K562 (cell line): ENCODE measurements at regions not wholly inside any gene's neighbourhood (a gene's known extent, or its start where the extent isn't known, plus 50 kb on each side); places are given as distances from the start of the nearest gene placed in this dataset.

Source experiments
- CBFA2T2 ChIP-seq: fragments of 450-650 bp; conservative IDR thresholded peaks from 2 replicates; pipeline ENCODE4 v1.6.1; 2017; ENCODE audit warnings: mild to moderate bottlenecking
- COPS2 ChIP-seq: fragments of 450-650 bp; conservative IDR thresholded peaks from 2 replicates; pipeline ENCODE4 v1.6.1; 2016; ENCODE audit warnings: mild to moderate bottlenecking, moderate library complexity
- CREM ChIP-seq: IDR thresholded peaks from 2 replicates; pipeline ENCODE4 v1.6.1; 2014; ENCODE audit warnings: antibody characterized with exemption, low read depth
- CTBP1 ChIP-seq: fragments of 450-650 bp; IDR thresholded peaks from 2 replicates; pipeline ENCODE4 v1.6.1; 2016; ENCODE audit warnings: borderline replicate concordance
- FUS ChIP-seq: fragments of 200-400 bp; formaldehyde crosslinking; optimal IDR thresholded peaks from 2 replicates; pipeline ENCODE3; 2017; ENCODE audit warnings: low read depth, low read length
- KDM4B ChIP-seq, 2 experiments: fragments of 450-650 bp in 1 of 2; sonication (generic) in 1 of 2; IDR thresholded peaks; 2 replicates each; pipeline ENCODE4 v1.6.1; 2016 to 2017; ENCODE audit warnings: borderline replicate concordance in 2 of 2, antibody characterized with exemption in 1 of 2, low read depth in 1 of 2, mild to moderate bottlenecking in 1 of 2
- KLF16 ChIP-seq: IDR thresholded peaks from 2 replicates; pipeline ENCODE4 v1.6.1; 2016; ENCODE audit warnings: antibody characterized with exemption
- LEF1 ChIP-seq: fragments of 450-650 bp; IDR thresholded peaks from 2 replicates; pipeline ENCODE4 v1.6.1; 2016; ENCODE audit warnings: mild to moderate bottlenecking
- PML ChIP-seq: IDR thresholded peaks from 2 replicates; pipeline ENCODE4 v1.6.1; 2012; ENCODE audit warnings: low read length, inconsistent platforms
- POLR2A ChIP-seq: fragments of 450-650 bp; conservative IDR thresholded peaks from 2 replicates; pipeline ENCODE4 v1.6.1; 2016
- PTBP1 ChIP-seq: fragments of 200-400 bp; formaldehyde crosslinking; IDR thresholded peaks from 2 replicates; pipeline ENCODE4 v1.6.1; 2017; ENCODE audit warnings: low read depth, low read length
- RFX1 ChIP-seq: fragments of 450-650 bp; IDR thresholded peaks from 2 replicates; pipeline ENCODE4 v1.6.1; 2016; ENCODE audit warnings: mild to moderate bottlenecking, moderate library complexity
- SETDB1 ChIP-seq: IDR thresholded peaks from one replicate; pipeline ENCODE4 v1.6.1; 2012; ENCODE audit warnings: low read length, control low read depth, inconsistent platforms
- TAF9B ChIP-seq: fragments of 450-650 bp; IDR thresholded peaks from 2 replicates; pipeline ENCODE4 v1.6.1; 2018; ENCODE audit warnings: mild to moderate bottlenecking; ENCODE audit not compliant: partially characterized antibody
- ZNF57 ChIP-seq: fragments of 450-650 bp; formaldehyde crosslinking; IDR thresholded peaks from 2 replicates; pipeline ENCODE4 v1.4.0; 2020; ENCODE audit warnings: mild to moderate bottlenecking, moderate library complexity
- ZNF644 ChIP-seq: fragments of 200-800 bp; sonication (Bioruptor generic); IDR thresholded peaks from 2 replicates; pipeline ENCODE4 v1.6.1; 2016; ENCODE audit warnings: low read depth, missing genetic modification characterization, missing compliant biosample characterization
- ZNF77 ChIP-seq: fragments of 250-450 bp; sonication (Bioruptor Pico); IDR thresholded peaks from 2 replicates; pipeline ENCODE4 v1.5.0; 2020
- TF ChIP-seq, protein P1 (sequence below): sonication (generic); formaldehyde crosslinking; IDR thresholded peaks from 2 replicates; pipeline ENCODE4 v1.4.0; 2020; ENCODE audit warnings: mild to moderate bottlenecking, missing genetic modification reagents
- TF ChIP-seq, protein P2 (sequence below): fragments of 150-350 bp; conservative IDR thresholded peaks from 2 replicates; pipeline ENCODE4 v1.6.1; 2014; ENCODE audit warnings: low read length
- TF ChIP-seq, protein P3 (sequence below): fragments of 450-650 bp; IDR thresholded peaks from 2 replicates; pipeline ENCODE4 v1.6.1; 2016; ENCODE audit warnings: low read depth

DNA sequence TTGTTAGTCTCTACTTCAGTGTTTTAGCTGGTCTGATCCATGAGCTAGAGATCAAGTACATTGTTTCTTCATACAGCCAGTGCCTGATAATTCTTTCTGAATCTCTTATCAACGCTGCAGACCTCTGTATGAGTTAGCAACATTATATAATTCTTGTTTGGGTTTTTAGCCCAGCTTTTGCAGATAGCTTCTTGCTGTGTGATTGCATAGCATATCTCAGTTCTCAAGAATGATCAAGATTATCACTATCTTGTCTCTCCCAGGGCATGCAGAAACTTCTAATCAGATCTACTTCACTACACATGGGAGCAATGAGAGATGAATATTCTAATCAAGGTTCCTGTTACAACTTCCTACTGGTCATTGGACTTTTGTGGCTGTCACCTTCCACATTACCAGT lies 158.3 kb downstream of the FAM174A start (continued):
- TF ChIP-seq KDM4B (IDR thresholded peaks at IDR 0.05; ENCODE audit: borderline replicate concordance in 2 of 2, low read depth in 1 of 2) = no peak
- TF ChIP-seq CREM = no peak
- no peak for TF ChIP-seq CTBP1
- no peak for TF ChIP-seq RFX1
- no peak for TF ChIP-seq FUS
- TF ChIP-seq ZNF644 (tag) = no peak
- TF ChIP-seq KLF16 = 0 out of 2 replicates have a peak, but pooled peaks have one; percentile 12
- TF ChIP-seq, protein P1, sequence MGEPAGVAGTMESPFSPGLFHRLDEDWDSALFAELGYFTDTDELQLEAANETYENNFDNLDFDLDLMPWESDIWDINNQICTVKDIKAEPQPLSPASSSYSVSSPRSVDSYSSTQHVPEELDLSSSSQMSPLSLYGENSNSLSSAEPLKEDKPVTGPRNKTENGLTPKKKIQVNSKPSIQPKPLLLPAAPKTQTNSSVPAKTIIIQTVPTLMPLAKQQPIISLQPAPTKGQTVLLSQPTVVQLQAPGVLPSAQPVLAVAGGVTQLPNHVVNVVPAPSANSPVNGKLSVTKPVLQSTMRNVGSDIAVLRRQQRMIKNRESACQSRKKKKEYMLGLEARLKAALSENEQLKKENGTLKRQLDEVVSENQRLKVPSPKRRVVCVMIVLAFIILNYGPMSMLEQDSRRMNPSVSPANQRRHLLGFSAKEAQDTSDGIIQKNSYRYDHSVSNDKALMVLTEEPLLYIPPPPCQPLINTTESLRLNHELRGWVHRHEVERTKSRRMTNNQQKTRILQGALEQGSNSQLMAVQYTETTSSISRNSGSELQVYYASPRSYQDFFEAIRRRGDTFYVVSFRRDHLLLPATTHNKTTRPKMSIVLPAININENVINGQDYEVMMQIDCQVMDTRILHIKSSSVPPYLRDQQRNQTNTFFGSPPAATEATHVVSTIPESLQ (CRISPR knock-in tag) = no peak
- no peak for TF ChIP-seq ZNF77
- TF ChIP-seq LEF1 = no peak
- TF ChIP-seq, protein P2, sequence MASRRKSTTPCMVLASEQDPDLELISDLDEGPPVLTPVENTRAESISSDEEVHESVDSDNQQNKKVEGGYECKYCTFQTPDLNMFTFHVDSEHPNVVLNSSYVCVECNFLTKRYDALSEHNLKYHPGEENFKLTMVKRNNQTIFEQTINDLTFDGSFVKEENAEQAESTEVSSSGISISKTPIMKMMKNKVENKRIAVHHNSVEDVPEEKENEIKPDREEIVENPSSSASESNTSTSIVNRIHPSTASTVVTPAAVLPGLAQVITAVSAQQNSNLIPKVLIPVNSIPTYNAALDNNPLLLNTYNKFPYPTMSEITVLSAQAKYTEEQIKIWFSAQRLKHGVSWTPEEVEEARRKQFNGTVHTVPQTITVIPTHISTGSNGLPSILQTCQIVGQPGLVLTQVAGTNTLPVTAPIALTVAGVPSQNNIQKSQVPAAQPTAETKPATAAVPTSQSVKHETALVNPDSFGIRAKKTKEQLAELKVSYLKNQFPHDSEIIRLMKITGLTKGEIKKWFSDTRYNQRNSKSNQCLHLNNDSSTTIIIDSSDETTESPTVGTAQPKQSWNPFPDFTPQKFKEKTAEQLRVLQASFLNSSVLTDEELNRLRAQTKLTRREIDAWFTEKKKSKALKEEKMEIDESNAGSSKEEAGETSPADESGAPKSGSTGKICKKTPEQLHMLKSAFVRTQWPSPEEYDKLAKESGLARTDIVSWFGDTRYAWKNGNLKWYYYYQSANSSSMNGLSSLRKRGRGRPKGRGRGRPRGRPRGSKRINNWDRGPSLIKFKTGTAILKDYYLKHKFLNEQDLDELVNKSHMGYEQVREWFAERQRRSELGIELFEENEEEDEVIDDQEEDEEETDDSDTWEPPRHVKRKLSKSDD = no peak
- TF ChIP-seq, protein P3, sequence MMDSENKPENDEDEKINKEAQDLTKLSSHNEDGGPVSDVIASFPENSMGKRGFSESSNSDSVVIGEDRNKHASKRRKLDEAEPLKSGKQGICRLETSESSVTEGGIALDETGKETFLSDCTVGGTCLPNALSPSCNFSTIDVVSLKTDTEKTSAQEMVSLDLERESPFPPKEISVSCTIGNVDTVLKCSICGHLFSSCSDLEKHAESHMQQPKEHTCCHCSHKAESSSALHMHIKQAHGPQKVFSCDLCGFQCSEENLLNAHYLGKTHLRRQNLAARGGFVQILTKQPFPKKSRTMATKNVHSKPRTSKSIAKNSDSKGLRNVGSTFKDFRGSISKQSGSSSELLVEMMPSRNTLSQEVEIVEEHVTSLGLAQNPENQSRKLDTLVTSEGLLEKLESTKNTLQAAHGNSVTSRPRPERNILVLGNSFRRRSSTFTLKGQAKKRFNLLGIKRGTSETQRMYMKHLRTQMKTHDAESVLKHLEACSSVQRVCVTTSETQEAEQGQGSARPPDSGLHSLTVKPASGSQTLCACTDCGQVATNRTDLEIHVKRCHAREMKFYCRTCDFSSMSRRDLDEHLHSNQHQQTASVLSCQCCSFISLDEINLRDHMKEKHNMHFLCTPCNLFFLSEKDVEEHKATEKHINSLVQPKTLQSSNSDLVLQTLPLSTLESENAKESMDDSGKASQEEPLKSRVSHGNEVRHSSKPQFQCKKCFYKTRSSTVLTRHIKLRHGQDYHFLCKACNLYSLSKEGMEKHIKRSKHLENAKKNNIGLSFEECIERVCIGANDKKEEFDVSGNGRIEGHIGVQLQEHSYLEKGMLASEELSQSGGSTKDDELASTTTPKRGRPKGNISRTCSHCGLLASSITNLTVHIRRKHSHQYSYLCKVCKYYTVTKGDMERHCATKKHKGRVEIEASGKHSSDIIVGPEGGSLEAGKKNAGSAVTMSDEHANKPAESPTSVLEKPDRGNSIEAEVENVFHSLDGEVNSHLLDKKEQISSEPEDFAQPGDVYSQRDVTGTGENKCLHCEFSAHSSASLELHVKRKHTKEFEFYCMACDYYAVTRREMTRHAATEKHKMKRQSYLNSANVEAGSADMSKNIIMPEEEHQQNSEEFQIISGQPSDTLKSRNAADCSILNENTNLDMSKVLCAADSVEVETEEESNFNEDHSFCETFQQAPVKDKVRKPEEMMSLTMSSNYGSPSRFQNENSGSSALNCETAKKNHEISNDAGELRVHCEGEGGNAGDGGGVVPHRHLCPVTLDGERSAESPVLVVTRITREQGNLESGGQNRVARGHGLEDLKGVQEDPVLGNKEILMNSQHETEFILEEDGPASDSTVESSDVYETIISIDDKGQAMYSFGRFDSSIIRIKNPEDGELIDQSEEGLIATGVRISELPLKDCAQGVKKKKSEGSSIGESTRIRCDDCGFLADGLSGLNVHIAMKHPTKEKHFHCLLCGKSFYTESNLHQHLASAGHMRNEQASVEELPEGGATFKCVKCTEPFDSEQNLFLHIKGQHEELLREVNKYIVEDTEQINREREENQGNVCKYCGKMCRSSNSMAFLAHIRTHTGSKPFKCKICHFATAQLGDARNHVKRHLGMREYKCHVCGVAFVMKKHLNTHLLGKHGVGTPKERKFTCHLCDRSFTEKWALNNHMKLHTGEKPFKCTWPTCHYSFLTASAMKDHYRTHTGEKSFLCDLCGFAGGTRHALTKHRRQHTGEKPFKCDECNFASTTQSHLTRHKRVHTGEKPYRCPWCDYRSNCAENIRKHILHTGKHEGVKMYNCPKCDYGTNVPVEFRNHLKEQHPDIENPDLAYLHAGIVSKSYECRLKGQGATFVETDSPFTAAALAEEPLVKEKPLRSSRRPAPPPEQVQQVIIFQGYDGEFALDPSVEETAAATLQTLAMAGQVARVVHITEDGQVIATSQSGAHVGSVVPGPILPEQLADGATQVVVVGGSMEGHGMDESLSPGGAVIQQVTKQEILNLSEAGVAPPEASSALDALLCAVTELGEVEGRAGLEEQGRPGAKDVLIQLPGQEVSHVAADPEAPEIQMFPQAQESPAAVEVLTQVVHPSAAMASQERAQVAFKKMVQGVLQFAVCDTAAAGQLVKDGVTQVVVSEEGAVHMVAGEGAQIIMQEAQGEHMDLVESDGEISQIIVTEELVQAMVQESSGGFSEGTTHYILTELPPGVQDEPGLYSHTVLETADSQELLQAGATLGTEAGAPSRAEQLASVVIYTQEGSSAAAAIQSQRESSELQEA = no peak
- no peak for TF ChIP-seq PTBP1
- TF ChIP-seq ZNF57 (CRISPR knock-in tag) = no peak
- TF ChIP-seq SETDB1 = no peak
- peak; percentile 39 for TF ChIP-seq CBFA2T2
- TF ChIP-seq TAF9B = no peak
- no peak for TF ChIP-seq POLR2A
- TF ChIP-seq PML = no peak
- no peak for TF ChIP-seq COPS2
